ENCODE measurements at regions not wholly inside any gene's neighbourhood (a gene's known extent, or its start where the extent isn't known, plus 50 kb on each side); places are given as distances from the start of the nearest gene placed in this dataset.

DNA sequence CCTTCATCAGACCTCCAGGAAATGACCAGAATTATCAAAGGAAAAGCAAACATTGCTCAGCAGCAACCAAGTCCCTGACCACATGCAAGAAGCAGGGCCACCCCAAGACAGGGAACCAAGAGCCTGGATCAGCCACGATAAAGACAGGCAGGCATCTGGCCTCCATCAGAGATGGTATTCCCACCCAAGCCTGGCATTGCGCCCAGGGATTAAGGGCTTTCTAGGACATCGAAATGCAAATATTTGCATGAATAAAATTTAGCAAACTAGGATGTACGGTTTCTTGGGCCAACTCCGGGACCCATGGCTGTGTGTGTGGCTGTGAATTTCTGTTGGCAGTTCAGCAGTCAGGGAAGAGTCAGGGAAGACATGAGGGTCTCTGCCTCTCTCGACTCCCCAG lies 241.4 kb upstream of the DYNLRB2 start:
- DNase-seq, result no peak

DNA sequence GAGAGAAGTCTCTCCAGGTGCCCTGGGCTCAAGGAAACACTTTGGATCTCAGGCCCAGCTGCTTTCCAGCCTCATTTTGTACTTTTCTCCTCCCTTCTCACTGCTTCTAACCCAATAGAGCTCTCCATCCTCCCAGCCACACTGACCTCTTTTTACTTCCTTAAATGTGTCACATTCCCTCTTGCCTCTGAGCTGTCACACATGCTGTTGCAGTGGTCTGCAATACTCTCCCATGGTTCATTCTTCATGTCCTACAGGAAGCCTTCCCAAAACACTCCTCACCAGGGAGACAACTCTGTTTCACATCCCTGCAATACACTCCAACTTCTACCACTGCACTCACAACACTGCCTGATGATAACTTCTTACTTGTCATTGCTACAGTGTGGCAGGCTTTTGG lies 242.1 kb upstream of the DYNLRB2 start:
- no peak for DNase-seq

DNA sequence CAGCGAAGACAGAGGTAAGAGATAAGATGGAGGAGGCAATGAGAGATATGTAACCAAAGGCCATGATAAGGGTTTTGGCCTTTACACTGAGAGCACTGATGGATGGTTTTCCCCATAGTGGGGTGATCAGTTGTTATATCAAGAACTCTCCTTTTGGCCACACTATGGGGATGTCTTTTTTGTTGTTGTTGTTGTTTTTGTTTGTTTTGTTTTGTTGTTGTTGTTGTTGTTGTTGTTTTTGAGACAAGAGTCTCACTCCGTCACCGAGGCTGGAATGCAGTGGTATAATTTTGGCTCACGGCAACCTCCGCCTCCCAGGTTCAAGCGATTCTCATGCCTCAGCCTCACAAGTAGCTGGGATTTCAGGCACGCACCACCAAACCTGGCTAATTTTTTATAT lies 244.8 kb upstream of the DYNLRB2 start:
- no peak for DNase-seq

DNA sequence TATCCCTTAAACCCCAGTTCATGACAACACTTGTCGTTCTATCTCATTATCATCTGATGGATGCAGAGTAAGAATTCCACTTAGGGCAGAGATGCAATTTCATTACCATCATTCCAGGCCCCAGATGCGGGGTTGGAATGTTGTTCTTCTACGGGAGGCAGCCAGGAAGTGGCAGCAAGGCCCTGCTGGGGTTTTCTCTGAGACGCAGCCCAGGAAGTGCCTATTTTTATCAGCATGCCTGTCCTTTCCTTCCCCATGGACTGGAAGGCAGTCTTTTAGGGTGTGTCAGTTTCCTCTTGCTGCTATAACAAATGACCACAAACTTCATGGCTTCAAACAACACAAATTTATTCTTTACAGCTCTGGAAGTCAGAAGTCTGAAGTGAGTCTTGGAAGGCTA lies 246.6 kb upstream of the DYNLRB2 start:
- DNase-seq, result no peak

DNA sequence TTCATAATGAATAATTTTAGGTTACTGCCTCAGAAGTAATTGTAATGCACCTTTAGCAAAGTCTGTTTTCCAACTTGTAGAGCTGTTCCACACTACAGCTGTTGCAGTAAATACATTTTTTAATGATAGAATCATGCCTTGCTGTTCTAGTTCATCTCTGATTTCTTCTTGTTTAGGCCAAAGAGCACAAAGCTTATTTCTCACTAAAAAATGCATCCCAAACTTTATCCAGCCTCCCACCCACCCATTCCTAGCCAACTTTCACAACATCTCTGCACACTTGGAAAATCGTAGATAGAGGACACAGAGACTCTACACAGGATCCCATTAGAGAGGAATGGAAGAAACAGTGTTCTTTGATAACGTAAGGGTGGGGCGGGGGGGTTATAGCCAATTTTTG lies 252.2 kb upstream of the DYNLRB2 start:
- no peak for DNase-seq

DNA sequence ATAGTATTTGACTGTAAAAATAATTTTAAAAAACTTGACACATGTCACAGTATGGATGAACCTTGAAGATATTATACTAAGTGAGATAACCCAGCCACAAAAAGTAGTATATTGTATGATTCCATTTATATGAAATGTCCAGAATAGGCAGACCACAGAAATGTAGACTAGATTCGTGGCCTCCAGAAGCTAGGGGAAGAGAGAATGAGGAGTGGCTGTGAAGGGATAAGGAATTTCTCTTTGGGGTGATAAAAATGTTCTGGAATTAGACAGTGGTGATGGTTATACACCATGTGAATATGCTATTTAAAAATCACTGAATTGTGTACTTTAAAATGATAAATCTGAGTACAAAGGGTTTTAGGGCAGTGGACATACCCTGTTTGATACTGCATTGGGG lies 253.1 kb upstream of the DYNLRB2 start:
- DNase-seq, result no peak

DNA sequence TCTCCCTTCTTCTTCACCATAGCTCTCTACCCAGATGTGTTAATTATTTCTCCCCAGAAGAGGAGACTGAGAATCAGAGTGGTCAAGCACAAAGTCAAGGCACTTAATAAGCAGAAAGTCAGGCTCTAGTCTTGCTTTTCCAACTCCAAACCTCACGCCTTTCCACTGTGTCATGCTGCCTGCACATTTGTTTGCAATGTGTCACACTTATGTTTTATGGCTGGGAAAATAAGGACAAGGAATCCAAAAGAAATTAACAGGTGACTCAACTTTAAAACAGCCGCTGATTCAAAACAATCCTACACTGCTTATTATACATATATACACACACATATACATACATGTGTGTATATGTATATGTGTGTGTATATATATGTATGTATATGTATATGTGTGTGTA lies 255.7 kb upstream of the DYNLRB2 start:
- DNase-seq, result no peak

DNA sequence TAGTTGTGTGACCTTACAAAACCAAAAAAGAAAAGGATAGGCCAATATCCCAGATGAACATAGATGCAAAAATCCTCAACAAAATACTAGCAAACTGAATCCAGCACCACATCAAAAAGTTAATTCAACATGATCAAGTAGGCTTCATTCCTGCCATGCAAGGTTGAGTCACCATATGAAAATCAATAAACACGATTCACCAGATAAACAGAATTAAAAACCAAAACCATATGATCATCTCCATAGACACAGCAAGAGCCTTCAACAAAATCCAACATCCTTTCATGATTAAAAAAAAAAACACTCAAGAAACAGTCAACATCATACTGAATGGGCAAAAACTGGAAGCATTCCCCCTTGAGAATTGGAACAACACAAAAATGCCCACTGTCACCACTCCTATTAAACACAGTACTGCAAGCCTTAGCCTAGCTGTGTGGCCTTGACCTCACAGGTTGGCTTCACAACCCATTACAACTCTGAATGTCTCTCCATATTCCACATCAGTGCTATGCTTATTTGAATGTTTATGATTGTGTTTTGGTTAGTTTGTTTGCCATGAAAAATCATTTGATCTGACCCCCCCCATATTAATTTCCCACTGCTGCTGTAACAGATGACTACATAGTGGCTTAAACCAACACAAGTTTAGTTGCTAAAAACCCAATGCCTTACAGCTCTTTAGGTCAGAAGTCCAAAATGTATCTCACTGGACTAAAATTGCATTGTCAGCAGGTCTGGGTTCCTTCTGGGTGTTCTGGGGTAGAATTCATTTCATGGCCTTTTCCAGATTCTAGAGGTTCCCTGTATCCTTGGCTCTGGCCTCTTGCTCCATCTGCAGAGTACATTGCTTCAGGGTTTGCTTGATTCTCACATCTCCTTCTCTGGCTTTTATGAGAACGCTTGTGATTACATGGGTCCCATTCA lies 257.1 kb upstream of the DYNLRB2 start:
- DNase-seq, result no peak

DNA sequence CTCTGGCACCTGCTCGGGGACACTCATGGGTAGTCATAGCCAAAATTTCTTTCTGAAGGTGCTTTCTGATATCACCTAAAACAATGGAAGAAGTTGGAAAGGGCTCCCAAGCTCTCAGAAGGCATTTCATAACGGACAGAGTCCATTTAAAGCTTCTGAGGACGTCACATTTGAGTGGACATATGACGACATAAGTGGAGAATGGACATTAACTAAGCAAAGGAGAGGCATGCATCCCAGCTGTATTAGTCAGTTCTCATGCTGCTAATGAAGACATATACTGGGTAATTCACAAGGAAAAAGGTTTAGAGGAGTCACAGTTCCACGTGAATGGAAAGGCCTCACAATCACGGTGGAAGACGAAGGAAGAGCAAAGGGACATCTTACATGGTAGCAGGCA lies 260.2 kb upstream of the DYNLRB2 start:
- DNase-seq, result no peak

DNA sequence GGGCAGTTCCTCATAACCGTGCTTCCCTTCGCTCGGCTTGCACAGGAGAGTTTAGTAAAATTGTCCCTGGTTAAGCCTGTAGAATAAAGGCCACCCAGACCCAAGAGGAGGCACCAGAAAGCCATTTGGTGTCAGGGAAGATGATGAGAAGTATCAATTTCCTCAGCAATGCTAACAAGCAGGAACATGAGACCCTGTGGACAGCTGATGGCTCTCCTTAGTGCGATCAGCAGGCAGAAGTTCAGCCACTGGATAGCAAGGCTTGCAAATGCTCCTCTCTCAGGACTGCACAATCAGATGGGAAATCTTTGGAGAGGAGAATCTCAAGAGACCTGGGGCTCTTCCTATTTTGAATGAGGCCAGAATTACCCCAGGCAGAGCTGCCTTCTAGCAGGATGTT lies 261.1 kb upstream of the DYNLRB2 start:
- DNase-seq, result no peak

DNA sequence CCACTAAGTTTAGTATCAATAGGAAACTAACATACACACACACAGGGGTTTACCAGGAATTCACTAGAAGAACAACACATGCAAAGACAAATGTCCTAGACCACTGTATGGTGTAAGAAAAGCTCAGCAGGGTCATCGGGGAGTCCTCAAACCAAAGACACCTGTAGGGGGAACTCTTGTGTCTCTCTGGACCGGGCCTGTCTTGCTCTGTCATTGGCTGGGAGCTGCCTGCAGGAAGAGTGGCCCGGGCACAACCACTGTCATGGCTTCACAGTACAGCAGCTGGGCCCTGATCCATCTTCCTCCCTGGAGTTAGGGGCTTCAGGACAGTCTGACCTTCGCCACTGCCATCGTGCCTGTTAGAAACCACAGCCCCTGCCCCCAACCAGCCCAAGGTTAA lies 263.6 kb upstream of the DYNLRB2 start:
- DNase-seq, result no peak

DNA sequence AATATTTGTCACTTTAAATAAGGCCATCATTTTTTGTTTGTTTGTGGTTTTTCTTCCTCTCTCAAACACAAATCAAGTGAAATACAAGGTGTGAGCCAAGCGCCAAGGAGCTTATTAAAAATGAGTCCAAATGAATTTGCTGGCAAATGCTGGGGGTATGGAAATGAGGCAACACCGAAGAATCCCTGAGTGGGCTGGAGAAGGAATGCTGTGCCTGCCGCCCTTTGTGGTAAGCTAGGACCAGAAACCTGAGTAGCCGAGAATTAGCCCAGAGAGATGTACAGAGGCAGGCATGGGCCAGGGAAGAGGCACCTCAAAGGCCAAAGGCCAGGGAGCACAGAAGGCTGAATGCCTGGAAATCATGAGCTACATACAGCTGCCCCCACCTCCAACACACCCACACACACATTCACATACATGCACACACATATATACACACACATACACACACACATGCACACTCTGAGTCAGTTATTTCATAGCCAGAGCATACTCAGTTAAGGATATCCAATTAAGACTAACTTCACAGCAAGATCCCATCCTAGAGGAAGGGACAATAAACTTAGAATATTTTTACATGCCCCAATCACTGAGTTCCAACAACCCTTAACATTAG lies 266.1 kb upstream of the DYNLRB2 start:
- no peak for DNase-seq

DNA sequence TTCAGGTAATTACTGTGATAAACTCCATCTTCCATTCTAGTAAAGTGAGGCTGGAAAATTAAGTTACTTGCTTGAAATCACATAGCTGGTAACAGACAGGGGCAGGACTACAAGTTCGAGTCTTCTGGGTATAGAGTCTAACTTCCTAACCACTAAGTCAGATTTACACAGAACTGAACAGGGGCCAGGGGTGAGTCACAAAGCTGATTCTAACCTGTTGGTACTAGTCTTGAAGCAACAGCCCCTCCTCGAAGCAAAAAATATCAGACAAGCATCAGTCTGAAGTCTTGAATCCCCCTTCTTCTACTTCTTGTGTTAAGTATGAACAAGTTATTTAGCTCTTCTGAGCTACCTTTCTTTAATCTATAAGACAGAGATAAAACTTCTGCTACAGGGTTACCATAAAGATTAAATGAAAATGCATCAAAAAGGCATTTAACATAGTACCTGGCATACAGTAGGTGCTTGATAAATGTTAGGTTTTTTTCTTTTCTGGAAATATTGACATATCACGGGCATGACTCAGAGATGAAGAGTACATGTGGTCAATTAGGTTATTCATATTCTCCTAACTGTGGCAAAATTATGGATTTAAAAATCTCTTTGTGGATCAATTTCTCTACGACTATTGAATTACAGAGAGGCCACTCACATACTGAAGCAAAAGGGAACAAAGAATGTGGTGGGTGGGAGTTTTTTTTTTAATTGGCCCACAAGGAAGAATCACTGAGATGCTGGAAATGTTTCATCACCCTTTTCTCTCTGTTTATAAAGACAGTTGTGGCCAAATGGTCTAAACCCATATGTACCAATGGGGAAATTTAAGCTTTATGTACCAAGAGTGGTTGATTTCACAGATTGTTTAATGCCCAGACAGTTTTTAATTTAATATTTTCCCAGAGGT lies 266.9 kb upstream of the DYNLRB2 start:
- no peak for DNase-seq

DNA sequence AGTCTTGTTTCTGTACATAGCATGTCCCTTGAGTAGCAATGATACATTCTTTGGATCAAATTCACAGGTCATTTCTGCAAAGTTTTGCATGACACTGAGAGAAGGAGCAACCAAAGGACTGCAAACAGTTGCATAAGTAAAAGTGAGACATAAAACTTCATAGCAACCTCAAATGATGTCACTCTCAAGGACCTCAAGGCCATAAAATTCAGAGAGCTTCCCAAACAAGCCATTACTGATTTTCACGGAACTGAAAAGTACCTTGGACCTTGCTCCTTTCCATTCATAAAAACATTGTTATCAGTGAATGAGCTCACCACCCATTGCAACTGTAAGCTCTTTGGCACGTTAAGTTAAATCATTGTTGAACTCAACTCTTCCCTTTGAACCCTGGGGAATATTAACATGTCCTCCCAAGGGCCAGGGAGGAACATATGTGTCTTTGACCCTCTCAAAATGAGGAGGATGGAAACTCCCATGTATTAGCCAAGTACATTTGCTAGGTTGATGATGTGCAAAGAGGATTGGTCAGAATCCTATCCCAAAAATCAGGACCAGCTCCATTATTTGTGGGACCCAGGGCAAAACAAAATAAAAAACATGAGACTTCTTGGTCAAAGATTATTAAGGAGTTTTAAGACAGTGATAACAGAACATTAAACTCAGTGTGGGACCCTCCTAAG lies 275.0 kb upstream of the DYNLRB2 start:
- DNase-seq, result no peak

DNA sequence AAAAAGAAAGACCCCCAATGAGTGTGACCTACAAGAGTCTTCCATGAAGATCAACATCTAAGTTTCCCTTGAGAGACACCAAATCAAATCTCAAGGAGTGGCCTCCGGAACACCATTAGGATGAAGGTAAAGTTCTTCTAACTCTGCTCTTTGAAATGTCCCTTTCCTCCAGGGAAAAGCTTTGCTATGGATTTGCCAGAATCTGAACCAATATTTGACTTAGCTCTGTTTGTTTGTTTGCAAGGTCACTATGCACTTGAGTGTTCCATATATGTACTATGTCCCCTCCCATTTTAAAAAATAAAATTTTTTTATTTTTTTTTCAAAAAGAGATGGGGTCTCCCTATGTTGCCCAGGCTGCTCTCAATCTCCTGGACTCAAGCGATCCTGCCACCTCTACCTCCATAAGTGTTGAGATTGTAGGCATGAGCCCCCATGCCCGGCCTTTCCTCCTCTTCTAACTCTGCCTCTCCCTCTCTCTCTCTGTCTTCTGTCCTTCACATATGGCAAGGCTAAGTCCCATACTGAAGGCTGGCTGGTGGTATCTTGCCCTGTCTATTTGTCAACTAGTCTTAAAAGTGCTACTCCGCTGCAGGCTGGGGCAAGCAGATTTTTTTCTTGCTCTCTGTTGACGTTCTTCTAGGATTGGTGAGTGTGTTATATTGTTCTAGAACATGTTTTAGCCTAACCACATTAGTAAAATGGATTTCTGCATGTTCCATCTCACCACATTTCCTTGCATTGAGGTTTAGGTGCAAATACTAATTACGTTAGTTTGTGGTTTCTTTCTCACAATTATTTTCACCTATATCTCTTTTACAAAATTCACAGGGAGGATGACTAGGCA lies 276.7 kb upstream of the DYNLRB2 start:
- DNase-seq, result no peak

DNA sequence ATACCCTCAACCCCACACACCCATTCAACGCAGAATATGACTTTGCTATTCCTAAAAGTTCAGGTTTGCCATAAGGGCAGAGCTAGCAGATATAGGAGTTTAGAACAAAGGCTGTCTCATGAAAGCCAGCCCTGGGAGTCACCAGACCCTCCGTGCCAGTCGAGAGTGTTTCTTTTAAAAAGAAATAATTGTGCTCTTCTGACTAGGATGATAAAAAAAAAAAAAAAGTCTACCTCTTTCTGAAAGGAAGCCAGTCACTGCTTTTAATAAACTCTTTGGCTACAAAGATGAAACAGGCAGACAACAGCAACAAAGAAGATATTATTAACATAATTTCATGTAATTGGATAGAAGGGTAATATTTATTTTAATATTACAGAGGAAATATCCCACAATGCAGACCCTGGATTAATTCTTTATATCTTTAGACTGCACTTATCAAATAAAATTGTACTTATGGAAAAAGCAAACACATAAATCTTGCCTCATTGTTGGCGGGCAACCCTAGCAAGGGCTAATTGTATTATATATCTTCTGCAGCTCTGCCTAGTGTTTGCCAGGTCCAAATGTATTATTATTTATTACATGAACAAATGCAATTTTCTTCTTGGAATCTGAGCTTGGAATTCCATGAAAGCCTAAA lies 277.5 kb upstream of the DYNLRB2 start:
- no peak for DNase-seq

DNA sequence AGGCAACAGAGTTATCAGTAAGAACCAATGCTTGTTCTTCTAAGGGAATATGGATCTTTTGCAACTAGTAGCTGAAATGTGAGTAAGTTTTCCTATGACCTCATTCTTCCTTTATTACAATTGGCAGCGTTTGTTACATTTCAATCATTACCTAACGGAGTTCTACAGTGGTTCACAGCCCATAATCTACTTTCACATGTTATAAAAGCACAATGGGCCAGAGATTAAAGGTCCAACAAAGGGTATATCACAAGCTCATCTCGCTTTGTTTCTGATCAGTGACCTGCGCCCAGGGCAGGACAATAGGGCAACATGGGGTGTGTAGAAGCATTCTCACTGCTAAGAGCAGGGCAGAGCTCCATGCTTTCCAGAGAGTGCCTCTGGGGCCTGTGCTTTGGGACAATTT lies 279.9 kb upstream of the DYNLRB2 start:
- DNase-seq, result no peak

DNA sequence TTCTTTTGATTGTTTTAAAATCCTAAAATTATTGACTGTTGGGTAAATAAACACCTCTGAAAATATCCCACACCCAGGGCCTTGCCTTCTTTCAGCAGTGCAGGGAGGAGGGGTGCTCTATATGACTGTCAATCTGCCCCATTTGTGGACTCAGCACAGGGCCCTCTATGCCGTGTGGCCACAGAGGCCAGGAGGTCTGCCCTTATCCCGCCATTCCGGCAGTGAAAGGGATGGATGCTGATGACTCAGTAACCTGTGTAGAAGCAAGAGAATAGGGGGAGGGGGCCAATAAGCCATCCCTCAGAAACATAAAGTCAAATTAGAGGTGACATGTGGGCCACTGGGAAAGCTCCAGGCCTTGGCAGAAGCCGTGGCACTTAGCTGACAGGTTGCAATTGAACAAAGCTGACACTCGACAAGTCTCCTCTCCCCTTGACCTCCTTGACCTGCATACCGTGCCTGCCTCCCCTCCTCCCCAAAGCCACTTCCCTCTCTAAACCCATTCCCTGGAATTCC lies 281.4 kb upstream of the DYNLRB2 start:
- no peak for DNase-seq

DNA sequence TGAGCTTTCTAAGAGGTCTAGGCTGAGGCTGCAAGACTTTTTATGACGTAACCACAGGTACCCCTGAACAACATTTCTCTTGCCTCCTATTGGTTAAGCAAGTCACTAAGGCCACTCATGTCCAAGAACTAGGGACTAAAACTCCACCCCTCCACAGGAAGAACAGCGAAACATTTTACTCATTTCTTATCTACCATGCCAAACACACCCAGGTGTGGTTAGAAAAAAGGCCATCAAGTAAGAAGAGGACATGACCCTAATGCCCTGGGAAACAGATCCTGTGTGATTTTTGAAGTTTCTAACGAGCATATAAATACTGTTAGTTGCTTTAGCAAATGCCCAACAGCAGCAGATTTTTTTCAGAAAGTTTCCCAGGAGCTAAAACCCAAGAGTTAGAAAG lies 282.4 kb upstream of the DYNLRB2 start:
- DNase-seq, result no peak

DNA sequence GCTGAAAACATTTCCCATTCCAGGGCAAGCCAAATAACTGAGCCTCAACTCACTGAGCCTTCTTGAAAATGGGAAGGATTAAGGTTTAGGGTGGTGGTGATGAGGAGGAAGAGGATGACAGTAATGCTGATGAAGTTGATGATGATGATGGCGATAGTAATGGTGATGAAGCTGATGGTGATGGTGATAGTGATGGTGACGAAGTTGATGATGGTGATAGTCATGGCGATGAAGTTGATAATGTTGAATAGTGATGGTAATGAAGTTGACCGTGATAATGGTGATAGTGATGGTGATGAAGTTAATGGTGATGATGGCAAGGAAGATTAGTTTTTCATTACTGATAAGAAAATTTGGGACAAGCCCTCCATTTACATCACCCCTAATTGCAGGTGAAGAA lies 285.8 kb upstream of the DYNLRB2 start:
- DNase-seq, result no peak

DNA sequence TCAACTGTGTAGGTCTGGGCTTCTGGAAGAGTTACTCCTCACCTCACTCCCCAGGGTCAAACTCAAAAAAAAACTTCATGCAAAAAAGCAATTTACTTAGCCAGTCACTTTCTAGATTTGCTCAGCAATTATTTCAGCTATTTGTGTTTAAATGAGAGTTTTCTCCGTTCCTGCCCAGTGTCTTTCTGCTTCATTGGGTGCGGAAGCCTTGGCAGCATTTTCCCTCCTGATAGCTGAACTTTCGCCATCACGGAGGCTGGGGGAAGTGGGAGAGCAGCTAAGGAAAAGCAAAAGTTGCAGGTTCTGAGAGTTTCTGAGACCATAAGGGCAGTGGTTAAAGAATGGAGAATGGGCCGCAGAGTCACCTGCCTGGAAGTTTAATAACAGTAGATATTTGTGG lies 287.1 kb upstream of the DYNLRB2 start:
- no peak for DNase-seq

Data from NCI-H1930 (cell line).